Smooth muscle cell (in vitro differentiated cells): ENCODE measurements at regions not wholly inside any gene's neighbourhood (a gene's known extent, or its start where the extent isn't known, plus 50 kb on each side); places are given as distances from the start of the nearest gene placed in this dataset.

Source experiments
- DNase-seq: peaks from one replicate; lab custom pipeline; 2025; ENCODE audit not compliant: unreplicated experiment; lab: John Stamatoyannopoulos, UW
- H2AFZ ChIP-seq: fragments of 200-600 bp; sonication (generic); 2 replicates; pipeline ENCODE4 v1.6.0; 2016; ENCODE audit warnings: antibody characterized with exemption, low read depth, mild to moderate bottlenecking
- H3F3A ChIP-seq: fragments of 200-600 bp; sonication (generic); 2 replicates; pipeline ENCODE4 v1.6.0; 2017; ENCODE audit warnings: antibody characterized with exemption, low read depth
- H3K27ac ChIP-seq: fragments of 200-600 bp; sonication (generic); 2 replicates; pipeline ENCODE4 v1.5.1; 2016; ENCODE audit warnings: low read depth, mild to moderate bottlenecking
- H3K27me3 ChIP-seq: fragments of 200-600 bp; sonication (generic); 2 replicates; pipeline ENCODE4 v1.6.1; 2016; ENCODE audit warnings: low read depth, mild to moderate bottlenecking
- H3K36me3 ChIP-seq: fragments of 200-600 bp; sonication (generic); 2 replicates; pipeline ENCODE4 v1.5.1; 2016; ENCODE audit warnings: low read depth
- H3K4me1 ChIP-seq: fragments of 200-600 bp; sonication (generic); 2 replicates; pipeline ENCODE4 v1.5.1; 2016; ENCODE audit warnings: low read depth
- H3K4me2 ChIP-seq: fragments of 200-600 bp; sonication (generic); 2 replicates; pipeline ENCODE4 v1.6.0; 2016; ENCODE audit warnings: mild to moderate bottlenecking
- H3K4me3 ChIP-seq: fragments of 200-600 bp; sonication (generic); 2 replicates; pipeline ENCODE4 v1.5.1; 2016; ENCODE audit warnings: mild to moderate bottlenecking
- H3K79me2 ChIP-seq: fragments of 200-600 bp; sonication (generic); 2 replicates; pipeline ENCODE4 v1.6.0; 2016; ENCODE audit warnings: low read depth, mild to moderate bottlenecking
- H3K9ac ChIP-seq: fragments of 200-600 bp; sonication (generic); 2 replicates; pipeline ENCODE4 v1.6.0; 2016; ENCODE audit warnings: low read depth
- H3K9me3 ChIP-seq: fragments of 200-600 bp; sonication (generic); replicated peaks from 2 replicates; pipeline ENCODE4 v1.5.1; 2016; ENCODE audit warnings: low read depth
- H4K20me1 ChIP-seq: fragments of 200-600 bp; sonication (generic); 2 replicates; pipeline ENCODE4 v1.6.0; 2016; ENCODE audit warnings: low read depth
- WGBS: methylation state at CpG from one replicate; pipeline ENCODE4 v1.1.7; 2016; ENCODE audit warnings: low lambda C conversion rate; 5-methylcytosine and 5-hydroxymethylcytosine counted together
- TF ChIP-seq, protein P1 (sequence below): fragments of 200-600 bp; sonication (generic); IDR thresholded peaks from 2 replicates; pipeline ENCODE4 v1.5.1; 2017; ENCODE audit warnings: borderline replicate concordance, mild to moderate bottlenecking, antibody characterized with exemption; ENCODE audit not compliant: insufficient read depth, poor library complexity, severe bottlenecking

DNA sequence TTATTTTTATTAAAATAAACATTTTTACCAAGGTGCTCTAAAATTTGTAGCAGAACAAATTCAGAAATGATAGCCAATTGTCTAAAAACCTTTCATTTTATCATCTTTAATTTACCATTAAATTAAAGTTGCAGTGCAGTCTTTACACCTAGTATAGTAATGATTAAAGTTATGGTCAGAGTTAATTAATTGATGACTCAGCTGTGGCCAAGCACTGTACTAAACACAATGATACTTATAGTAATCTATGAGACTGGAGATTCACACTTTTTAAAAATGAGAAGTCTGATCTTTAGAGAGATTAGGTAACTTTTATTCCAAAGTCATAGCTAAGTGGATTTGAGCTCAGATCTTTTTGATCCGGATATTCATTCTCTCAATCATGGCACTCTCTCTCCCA is 621.1 kb upstream of the MEF2C start:
- H3K36me3 ChIP-seq: no peaks in the 10 kb centered on the region
- WGBS: 85% methylated on average over 1 of the region's 1 CpG
- TF ChIP-seq, protein P1, sequence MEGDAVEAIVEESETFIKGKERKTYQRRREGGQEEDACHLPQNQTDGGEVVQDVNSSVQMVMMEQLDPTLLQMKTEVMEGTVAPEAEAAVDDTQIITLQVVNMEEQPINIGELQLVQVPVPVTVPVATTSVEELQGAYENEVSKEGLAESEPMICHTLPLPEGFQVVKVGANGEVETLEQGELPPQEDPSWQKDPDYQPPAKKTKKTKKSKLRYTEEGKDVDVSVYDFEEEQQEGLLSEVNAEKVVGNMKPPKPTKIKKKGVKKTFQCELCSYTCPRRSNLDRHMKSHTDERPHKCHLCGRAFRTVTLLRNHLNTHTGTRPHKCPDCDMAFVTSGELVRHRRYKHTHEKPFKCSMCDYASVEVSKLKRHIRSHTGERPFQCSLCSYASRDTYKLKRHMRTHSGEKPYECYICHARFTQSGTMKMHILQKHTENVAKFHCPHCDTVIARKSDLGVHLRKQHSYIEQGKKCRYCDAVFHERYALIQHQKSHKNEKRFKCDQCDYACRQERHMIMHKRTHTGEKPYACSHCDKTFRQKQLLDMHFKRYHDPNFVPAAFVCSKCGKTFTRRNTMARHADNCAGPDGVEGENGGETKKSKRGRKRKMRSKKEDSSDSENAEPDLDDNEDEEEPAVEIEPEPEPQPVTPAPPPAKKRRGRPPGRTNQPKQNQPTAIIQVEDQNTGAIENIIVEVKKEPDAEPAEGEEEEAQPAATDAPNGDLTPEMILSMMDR: no peak

DNA sequence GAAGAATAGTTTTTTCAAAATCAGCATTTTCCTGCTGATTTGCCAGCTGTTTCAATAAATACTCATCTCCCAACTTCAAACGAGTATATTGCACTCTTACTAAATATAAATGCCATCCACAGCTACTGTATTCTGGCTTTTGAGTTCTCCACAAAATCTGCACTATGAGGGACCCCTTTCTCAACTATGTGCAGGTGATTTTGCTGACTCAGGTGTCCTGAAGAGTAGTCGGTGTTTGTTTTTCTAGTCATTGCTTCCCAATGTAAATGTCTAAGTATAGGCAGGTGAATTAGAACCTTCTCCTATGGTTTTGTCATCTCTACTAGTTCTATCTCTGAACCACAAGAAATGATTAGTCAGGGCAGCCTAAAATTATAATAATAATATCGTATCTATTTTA is 616.8 kb upstream of the MEF2C start:
- no peaks in the 10 kb centered on the region for H3K9me3 ChIP-seq
- no peaks in the 10 kb centered on the region for H4K20me1 ChIP-seq
- H3F3A ChIP-seq: no peaks in the 10 kb centered on the region
- TF ChIP-seq, protein P1: no peak
- no peak overlapping the region for H2AFZ ChIP-seq
- H3K4me1 ChIP-seq: no peaks in the 10 kb centered on the region
- no peak overlapping the region for H3K4me3 ChIP-seq
- no peaks in the 10 kb centered on the region for H3K36me3 ChIP-seq
- H3K79me2 ChIP-seq: no peaks in the 10 kb centered on the region
- no peak overlapping the region for H3K27ac ChIP-seq
- no peak overlapping the region for H3K9ac ChIP-seq
- H3K27me3 ChIP-seq: no peaks in the 10 kb centered on the region
- H3K4me2 ChIP-seq: no peak overlapping the region
- no peak for DNase-seq
- WGBS: 87% methylated on average over 3 of the region's 3 CpGs

More for the DNA sequence above, 621.1 kb upstream of the MEF2C start:
- H3K9ac ChIP-seq: no peak overlapping the region
- no peak overlapping the region for H3K27ac ChIP-seq
- no peaks in the 10 kb centered on the region for H3F3A ChIP-seq
- H3K27me3 ChIP-seq: no peaks in the 10 kb centered on the region
- no peaks in the 10 kb centered on the region for H3K4me1 ChIP-seq
- no peaks in the 10 kb centered on the region for H4K20me1 ChIP-seq
- no peaks in the 10 kb centered on the region for H3K9me3 ChIP-seq
- H2AFZ ChIP-seq: no peak overlapping the region
- no peak for DNase-seq
- H3K4me3 ChIP-seq: no peak overlapping the region
- H3K4me2 ChIP-seq: no peak overlapping the region
- no peaks in the 10 kb centered on the region for H3K79me2 ChIP-seq

DNA sequence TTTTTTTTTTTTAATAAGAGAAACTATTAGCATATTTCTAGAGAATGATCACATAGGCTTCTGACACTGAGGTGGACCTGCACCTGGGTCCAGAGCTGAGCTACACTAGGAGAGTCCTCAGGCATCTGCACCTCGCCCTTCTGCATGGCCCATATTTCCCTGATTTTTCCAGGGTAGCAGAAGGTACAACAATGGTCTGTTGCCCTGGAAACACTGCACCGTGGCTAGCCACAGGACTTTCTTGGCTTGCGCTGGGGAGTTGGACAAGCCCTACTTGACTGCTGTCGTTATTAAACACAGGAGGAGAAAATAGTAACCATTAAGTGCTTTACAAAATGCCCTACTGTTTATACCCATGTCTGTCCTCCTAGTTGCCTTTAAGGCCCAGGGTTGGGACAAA is 615.7 kb upstream of the MEF2C start:
- no peaks in the 10 kb centered on the region for H3K36me3 ChIP-seq
- TF ChIP-seq, protein P1: no peak
- H3K27ac ChIP-seq: no peak overlapping the region
- H3K27me3 ChIP-seq: no peaks in the 10 kb centered on the region
- no peak overlapping the region for H3K9ac ChIP-seq
- WGBS: 88% methylated on average over 4 of the region's 4 CpGs
- no peak overlapping the region for H2AFZ ChIP-seq
- no peaks in the 10 kb centered on the region for H3K9me3 ChIP-seq
- no peaks in the 10 kb centered on the region for H3K4me1 ChIP-seq
- H3K79me2 ChIP-seq: no peaks in the 10 kb centered on the region
- no peaks in the 10 kb centered on the region for H4K20me1 ChIP-seq
- no peak overlapping the region for H3K4me2 ChIP-seq
- DNase-seq: no peak
- H3F3A ChIP-seq: no peaks in the 10 kb centered on the region
- no peak overlapping the region for H3K4me3 ChIP-seq

DNA sequence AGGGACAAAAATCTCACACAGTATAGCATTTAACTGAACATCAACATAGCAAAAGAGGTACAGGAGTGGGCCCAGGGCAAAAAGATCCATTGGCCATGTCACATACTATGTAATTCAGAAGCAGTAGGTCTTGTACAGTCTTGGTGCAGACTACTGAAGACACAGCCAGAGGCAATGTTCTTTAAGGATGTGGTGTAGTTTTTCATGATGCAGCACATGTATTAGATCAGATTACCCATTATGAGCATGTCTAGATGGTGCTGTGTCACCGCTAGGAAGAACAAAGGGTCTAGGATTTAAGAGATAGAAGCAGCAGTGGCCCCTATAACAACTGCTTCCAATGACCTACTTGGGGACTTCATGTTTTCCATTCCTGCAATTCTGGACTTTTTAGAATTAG is 610.4 kb upstream of the MEF2C start:
- no peak overlapping the region for H3K27ac ChIP-seq
- no peak overlapping the region for H2AFZ ChIP-seq
- H4K20me1 ChIP-seq: no peaks in the 10 kb centered on the region
- no peak overlapping the region for H3K9ac ChIP-seq
- no peaks in the 10 kb centered on the region for H3F3A ChIP-seq
- 82% methylated on average over 1 of the region's 1 CpG for WGBS
- TF ChIP-seq, protein P1: no peak
- H3K4me2 ChIP-seq: no peak overlapping the region
- no peaks in the 10 kb centered on the region for H3K9me3 ChIP-seq
- no peaks in the 10 kb centered on the region for H3K79me2 ChIP-seq
- no peak overlapping the region for H3K4me3 ChIP-seq
- H3K4me1 ChIP-seq: no peaks in the 10 kb centered on the region
- H3K27me3 ChIP-seq: no peaks in the 10 kb centered on the region
- H3K36me3 ChIP-seq: no peaks in the 10 kb centered on the region
- no peak for DNase-seq
